ENCODE measurements at regions not wholly inside any gene's neighbourhood (a gene's known extent, or its start where the extent isn't known, plus 50 kb on each side); places are given as distances from the start of the nearest gene placed in this dataset.
"Not testable (repeated sequence)": the region's sequence is repeated elsewhere in the genome, so short reads cannot be mapped to it uniquely, and the experiment has no call there.

DNA sequence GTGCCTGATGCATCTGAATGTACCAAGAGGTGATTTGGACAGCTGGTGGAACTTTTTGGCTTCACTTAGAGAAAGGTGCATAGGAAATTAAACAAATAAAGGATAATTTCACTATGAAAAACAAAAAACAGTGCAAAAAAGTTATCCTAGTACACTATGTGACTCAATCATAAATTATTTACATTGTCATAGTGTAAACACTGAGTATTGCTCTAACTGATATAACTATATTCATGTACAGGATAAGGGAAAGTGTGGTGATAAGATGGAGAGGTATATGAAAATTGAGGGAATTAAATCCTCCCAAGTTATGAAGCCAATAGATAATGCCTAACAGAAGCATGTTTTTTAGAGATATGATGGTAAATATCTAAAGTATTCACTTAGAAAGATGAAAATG, 50.2 kb upstream of the CPNE4 start:
- H3K4me3 ChIP-seq, result no peak overlapping the region
- DNase-seq, result no peak
- no peaks in the 10 kb centered on the region for H3K27me3 ChIP-seq
- no peaks in the 10 kb centered on the region for H3K9me3 ChIP-seq
- H3K36me3 ChIP-seq, result no peaks in the 10 kb centered on the region

GRCh38 chr3:132087356-132087755, 52.5 kb upstream of the CPNE4 start:
- no peak overlapping the region for H3K4me3 ChIP-seq
- no peaks in the 10 kb centered on the region for H3K27me3 ChIP-seq
- no peak for DNase-seq
- no peaks in the 10 kb centered on the region for H3K9me3 ChIP-seq
- H3K36me3 ChIP-seq, result no peaks in the 10 kb centered on the region

DNA sequence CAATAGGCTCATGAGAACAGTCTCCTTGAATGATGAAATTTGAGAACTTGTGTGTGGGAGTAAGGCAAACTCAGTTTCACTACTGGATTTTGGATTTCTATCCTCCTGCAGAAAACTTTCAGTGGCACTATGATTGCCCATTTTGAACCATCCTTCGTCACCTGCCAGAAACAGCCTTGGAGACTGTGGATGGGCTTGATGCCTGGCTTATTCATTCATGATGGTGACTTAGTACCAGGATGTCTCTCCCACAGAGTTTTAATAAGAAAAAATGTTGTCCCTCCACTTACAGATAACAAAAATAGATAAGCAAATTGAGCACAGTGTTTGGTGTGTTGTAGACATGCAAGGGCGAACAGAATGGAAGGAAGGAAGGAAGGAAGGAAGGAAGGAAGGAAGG, 53.5 kb upstream of the CPNE4 start:
- no peak for DNase-seq
- H3K36me3 ChIP-seq, result no peaks in the 10 kb centered on the region
- H3K27me3 ChIP-seq, result no peaks in the 10 kb centered on the region
- no peak overlapping the region for H3K4me3 ChIP-seq
- no peaks in the 10 kb centered on the region for H3K9me3 ChIP-seq

- no peak overlapping the region for H3K4me3 ChIP-seq
- H3K36me3 ChIP-seq, result no peaks in the 10 kb centered on the region
- no peaks in the 10 kb centered on the region for H3K9me3 ChIP-seq
- peak; percentile 5 for DNase-seq
- H3K27me3 ChIP-seq, result no peaks in the 10 kb centered on the region
Observed at GRCh38 chr3:132090921-132091320, 56.1 kb upstream of the CPNE4 start.

DNA sequence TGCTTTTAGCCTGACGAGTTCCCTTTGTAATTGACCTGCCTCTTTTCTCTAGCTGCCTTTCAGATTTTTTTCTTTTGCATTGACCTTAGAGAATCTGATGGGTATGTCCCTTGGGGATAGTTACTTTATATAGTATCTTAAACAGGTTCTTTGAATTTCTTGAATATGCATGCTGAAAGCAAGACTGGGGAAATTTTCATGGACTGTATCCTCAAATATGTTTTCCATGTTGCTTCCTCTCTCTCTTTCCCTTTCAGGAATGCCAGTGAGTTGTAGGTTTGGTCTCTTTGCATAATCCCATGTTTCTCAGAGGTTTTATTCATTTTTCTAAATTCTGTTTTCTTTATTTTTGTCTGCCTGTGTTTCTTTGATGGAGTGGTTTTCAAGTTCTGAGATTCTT, 81.8 kb upstream of the CPNE4 start:
- no peak for DNase-seq
- Histone ChIP-seq H3K36me3 (no peaks in the 10 kb centered on the region), H3K9me3 (no peaks in the 10 kb centered on the region), H3K27me3 (no peaks in the 10 kb centered on the region), H3K4me3 (no peak overlapping the region)

DNA sequence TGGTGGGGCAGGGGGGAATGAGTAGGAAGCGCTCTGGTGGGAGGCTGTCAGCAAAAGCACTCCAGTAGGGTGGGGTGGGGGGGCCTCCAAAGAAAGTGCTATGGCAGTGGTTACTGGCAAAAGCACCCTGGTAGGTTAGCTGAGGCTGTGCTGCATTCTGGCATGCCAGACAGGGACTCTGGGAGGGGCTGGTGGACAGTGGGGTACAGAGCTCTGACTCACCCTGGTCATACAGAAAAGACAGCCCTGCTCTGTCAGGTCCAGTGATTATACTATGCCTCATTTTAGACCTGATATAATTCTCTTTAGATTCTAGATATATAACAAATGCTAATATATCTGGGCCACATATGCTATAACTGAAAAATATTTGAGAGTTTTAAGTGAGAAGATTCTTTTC, 82.8 kb upstream of the CPNE4 start:
- Histone ChIP-seq H3K4me3 (no peak overlapping the region), H3K36me3 (no peaks in the 10 kb centered on the region), H3K9me3 (0 out of 2 replicates have a peak, but pooled peaks cover 2% of the 10 kb centered on the region), H3K27me3 (no peaks in the 10 kb centered on the region)
- DNase-seq, result no peak

DNA sequence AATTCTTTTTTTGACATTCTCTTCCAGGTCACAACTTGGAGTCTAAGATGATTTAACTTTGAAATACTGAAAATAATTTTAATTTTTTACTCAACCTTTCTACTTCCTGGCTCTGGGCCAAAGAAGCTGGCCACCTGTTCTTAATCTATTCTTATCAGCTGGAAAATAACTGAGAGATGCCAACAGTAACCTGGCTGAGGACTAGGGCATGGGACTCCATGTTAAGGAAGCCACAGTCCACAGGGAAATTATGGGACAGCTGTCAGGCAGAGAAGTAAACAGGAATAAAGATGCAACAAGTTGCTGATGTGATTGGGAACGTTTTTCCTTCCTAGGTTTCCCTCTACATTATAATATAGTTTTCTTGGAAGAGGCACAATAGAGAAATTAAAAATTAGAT, 84.7 kb upstream of the CPNE4 start:
- H3K4me3 ChIP-seq, result no peak overlapping the region
- no peak for DNase-seq
- no peaks in the 10 kb centered on the region for H3K36me3 ChIP-seq
- 0 out of 2 replicates have a peak, but pooled peaks cover 2% of the 10 kb centered on the region for H3K9me3 ChIP-seq
- no peaks in the 10 kb centered on the region for H3K27me3 ChIP-seq

DNA sequence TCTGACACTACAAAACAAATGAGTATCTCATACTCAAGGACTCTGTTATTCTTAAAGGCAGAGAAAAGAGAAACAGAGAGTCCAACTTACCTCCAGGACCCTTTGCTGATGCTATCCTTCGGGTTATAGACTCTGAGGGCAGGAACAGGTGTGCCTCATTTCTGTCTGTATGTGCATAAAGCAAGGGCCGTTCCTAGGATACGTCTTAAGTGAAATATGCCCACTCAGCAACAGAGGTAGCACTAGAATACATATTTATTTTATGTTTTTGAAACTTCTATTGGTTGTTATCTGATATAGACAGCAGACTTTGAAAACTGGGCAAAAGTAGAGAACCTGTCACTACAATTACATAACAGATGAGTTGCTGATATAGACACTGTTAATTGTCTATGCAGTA, 89.3 kb upstream of the CPNE4 start:
- Histone ChIP-seq H3K4me3 (no peak overlapping the region), H3K9me3 (0 out of 2 replicates have a peak, but pooled peaks cover 2% of the 10 kb centered on the region), H3K36me3 (no peaks in the 10 kb centered on the region), H3K27me3 (no peaks in the 10 kb centered on the region)
- no peak for DNase-seq

DNA sequence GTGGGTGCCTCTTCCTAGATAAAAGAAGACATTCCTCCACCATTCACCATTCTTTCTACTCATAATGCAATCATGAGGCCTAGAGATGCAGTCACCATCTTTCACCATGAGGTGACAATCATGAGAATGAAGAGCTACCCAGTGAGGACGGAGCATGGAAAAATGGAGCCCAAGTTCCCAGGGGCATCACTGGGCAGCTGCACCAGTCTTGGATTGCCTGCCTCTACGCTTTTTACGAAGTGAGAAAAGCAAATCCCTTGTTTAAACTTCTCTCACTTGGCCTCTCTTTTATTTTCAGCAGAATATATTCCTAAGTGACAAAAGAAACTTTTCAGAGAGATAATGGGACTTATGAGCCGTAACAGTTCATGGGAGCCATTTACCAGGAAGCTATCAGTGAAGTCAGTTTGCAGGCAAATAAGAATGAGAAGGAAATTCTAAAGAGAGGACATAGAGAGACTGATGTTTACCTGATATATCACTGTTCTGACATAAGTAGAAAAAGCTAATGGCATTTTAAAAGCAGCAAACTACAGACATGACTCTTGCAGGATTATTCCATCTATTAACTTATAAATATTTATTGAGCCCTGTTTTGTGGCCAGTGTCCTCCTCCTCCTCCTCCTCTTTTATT, 90.0 kb upstream of the CPNE4 start:
- no peaks in the 10 kb centered on the region for H3K36me3 ChIP-seq
- DNase-seq, result no peak
- 0 out of 2 replicates have a peak, but pooled peaks cover 2% of the 10 kb centered on the region for H3K9me3 ChIP-seq
- H3K27me3 ChIP-seq, result no peaks in the 10 kb centered on the region
- no peak overlapping the region for H3K4me3 ChIP-seq

- Histone ChIP-seq H3K27me3 (no peaks in the 10 kb centered on the region), H3K4me3 (no peak overlapping the region)
Observed at GRCh38 chr3:132134611-132135010, 99.8 kb upstream of the CPNE4 start.

DNA sequence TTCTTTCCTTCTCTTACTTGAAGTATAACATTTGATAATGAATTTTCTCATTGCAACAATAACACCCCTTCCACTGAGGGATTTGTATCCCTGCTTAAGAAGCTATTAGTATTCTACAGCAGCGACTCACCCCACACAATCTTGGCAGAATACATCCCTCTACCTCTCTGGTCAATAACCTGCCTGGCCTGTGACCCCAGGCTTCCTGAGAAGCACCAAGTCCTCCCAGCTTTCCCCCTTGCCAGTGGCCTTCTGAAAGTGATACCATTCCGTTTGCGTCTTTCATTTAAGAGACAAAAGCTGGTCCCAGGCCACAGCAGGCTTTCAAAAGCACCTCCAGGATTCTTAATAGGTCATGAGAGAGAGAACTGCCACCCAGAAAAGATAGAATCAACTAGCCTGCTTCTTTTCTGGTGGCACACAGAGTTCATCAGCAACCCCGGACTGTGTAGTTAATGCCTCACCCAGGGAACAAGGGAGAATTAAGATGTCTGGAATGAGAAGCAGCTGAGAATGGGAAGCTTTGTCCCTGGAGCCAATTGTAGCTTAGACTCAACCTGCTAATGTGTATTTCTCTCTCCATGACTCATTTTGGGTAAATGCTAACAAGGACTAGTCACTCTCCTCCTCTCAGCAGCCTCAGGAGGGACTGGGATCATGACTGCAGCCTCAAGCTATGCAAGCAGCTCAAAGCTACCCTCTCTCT, 101.0 kb upstream of the CPNE4 start:
- DNase-seq, result peak; percentile 92
- peak overlapping the region; percentile 10 for H3K4me3 ChIP-seq
- peaks cover 11% of the 10 kb centered on the region for H3K9me3 ChIP-seq
- H3K27me3 ChIP-seq, result no peaks in the 10 kb centered on the region
- H3K36me3 ChIP-seq, result no peaks in the 10 kb centered on the region

More at GRCh38 chr3:132134611-132135010, 99.8 kb upstream of the CPNE4 start:
- H3K9me3 ChIP-seq, result peaks cover 5% of the 10 kb centered on the region; the same call in 1 of the 2 replicates
- peak; percentile 73 for DNase-seq
- no peaks in the 10 kb centered on the region for H3K36me3 ChIP-seq

- H3K36me3 ChIP-seq, result no peaks in the 10 kb centered on the region
- DNase-seq, result no peak
- no peak overlapping the region; the same call in 1 of the 2 replicates for H3K4me3 ChIP-seq
Observed at GRCh38 chr3:132136334-132136716, 101.5 kb upstream of the CPNE4 start.

DNA sequence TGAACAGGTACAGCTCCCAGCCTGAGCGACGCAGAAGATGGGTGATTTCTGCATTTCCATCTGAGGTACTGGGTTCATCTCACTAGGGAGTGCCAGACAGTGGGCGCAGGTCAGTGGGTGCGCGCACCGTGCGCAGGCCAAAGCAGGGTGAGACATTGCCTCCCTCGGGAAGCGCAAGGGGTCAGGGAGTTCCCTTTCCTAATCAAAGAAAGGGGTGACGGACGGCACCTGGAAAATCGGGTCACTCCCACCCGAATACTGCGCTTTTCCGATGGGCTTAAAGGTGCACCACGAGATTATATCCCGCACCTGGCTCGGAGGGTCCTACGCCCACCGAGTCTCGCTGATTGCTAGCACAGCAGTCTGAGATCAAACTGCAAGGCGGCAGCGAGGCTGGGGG, 102.1 kb upstream of the CPNE4 start:
- H3K9me3 ChIP-seq, result peaks cover 11% of the 10 kb centered on the region
- not testable (repeated sequence) for H3K36me3 ChIP-seq, H3K27me3 ChIP-seq, H3K4me3 ChIP-seq, DNase-seq

More at GRCh38 chr3:132136334-132136716, 101.5 kb upstream of the CPNE4 start:
- Histone ChIP-seq H3K9me3 (peaks cover 11% of the 10 kb centered on the region), H3K27me3 (no peaks in the 10 kb centered on the region)

GRCh38 chr3:132145833-132146232, 111.0 kb upstream of the CPNE4 start:
- H3K36me3 ChIP-seq, result no peaks in the 10 kb centered on the region
- peak; percentile 83 for DNase-seq
- no peaks in the 10 kb centered on the region for H3K27me3 ChIP-seq
- no peak overlapping the region for H3K4me3 ChIP-seq
- no peaks in the 10 kb centered on the region; the same call in 1 of the 2 replicates for H3K9me3 ChIP-seq

GRCh38 chr3:132154619-132155018, 119.8 kb upstream of the CPNE4 start:
- DNase-seq, result no peak
- Histone ChIP-seq H3K27me3 (no peaks in the 10 kb centered on the region), H3K9me3 (no peaks in the 10 kb centered on the region), H3K36me3 (no peaks in the 10 kb centered on the region), H3K4me3 (no peak overlapping the region)

- no peaks in the 10 kb centered on the region for H3K36me3 ChIP-seq
- H3K4me3 ChIP-seq, result no peak overlapping the region
- H3K27me3 ChIP-seq, result no peaks in the 10 kb centered on the region
- DNase-seq, result no peak
- peaks cover 9% of the 10 kb centered on the region; the same call in 1 of the 2 replicates for H3K9me3 ChIP-seq
Observed at GRCh38 chr3:132159145-132159544, 124.3 kb upstream of the CPNE4 start.

- peak; percentile 8 for DNase-seq
- no peak overlapping the region for H3K4me3 ChIP-seq
- no peaks in the 10 kb centered on the region for H3K36me3 ChIP-seq
- no peaks in the 10 kb centered on the region for H3K27me3 ChIP-seq
- H3K9me3 ChIP-seq, result peaks cover 9% of the 10 kb centered on the region; the same call in 1 of the 2 replicates
Observed at GRCh38 chr3:132160198-132160597, 125.4 kb upstream of the CPNE4 start.

DNA sequence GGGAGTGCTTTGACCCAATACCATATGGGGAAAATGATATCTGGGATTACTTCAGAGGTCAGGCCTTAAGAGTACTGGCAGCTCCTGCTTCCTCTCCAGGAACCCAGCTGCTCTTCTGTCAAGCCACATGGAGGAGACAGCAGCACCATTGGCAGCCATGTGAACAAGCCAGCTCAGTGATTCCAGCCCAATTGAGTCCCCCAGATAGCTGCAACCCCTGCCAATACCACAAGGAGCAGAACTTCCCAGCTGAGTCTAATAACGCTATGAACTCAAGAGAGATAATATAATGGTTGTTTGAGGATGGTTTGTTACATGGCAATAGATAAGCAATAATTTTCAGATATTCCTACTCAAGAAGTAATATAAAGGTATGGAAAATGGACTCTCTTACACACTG, 126.8 kb upstream of the CPNE4 start:
- no peaks in the 10 kb centered on the region for H3K27me3 ChIP-seq
- H3K36me3 ChIP-seq, result no peaks in the 10 kb centered on the region
- peak; percentile 40 for DNase-seq
- no peak overlapping the region for H3K4me3 ChIP-seq
- H3K9me3 ChIP-seq, result peaks cover 9% of the 10 kb centered on the region; the same call in 1 of the 2 replicates

Data from MG63 (cell line).